ENCODE measurements at regions not wholly inside any gene's neighbourhood (a gene's known extent, or its start where the extent isn't known, plus 50 kb on each side); places are given as distances from the start of the nearest gene placed in this dataset.

DNA sequence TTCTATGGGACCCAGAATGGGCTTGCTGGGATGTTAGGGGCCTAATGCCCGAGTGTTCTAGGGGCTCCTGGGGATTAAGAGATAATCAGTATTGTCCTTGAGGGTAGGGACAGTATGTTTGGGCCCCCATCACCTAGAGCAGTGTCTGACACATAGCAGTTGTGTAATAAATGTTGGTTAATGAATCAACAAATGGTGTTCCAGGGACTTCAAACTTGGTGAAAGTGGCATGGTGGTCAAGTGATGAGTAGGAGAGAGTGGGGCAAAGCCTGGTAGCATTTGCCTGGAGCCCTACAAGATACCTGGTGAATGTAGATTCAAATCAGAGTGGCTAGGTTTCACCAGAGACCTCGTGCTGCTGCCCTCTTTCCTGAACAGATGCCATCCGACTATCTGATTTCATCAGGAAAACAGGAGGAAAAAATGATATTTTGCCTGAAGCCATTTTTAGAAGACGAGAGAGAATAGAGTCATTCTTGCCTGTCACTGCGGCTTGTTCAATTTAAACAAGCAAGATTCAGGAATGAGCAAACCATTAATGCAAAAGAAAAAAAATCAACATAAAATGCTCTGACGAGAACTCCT, 117.3 kb downstream of the RPL22L1 start:
- no peak for DNase-seq (ENCODE audit: low read depth)

DNA sequence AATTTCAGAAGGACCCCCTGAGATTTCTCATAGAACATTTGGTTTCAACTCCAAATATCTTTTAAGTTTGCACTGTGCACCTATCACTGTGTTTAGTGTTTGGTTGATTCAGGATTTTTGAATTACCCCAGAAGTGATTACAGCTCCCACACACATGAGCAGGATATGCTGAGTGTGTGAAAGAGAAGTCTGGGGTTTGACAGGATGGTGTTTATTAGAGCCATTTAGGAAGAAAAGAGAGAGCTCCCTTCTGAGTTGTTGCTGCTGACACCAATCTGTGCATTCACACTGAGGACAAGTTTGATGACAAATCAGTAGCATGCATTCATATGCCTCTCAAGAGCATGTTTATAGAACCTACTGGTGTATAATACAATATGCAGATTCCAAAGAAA, 118.1 kb downstream of the RPL22L1 start:
- DNase-seq (ENCODE audit: low read depth): no peak

GRCh38 chr3:170751083-170751898, 118.7 kb downstream of the RPL22L1 start:
- no peak for DNase-seq (ENCODE audit: low read depth)

DNA sequence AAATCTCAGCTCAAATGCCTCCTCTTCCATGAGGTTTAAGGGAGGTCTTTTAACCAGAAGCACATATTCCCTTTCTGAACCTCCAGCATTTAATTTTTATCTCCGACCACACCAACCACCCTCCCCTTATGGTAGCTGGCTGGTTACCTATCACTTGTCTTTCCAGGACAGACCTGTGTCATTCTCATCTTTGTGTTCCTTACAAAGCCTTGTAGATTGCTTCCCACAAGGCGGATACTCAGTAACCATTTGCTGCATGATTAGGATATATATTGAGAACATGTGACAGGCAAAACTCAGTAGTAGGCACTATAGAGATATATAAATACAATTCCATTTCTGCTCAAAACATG, 119.5 kb downstream of the RPL22L1 start:
- DNase-seq (ENCODE audit: low read depth): no peak

- no peak for DNase-seq (ENCODE audit: low read depth)
Observed at GRCh38 chr3:170749765-170750477, 120.1 kb downstream of the RPL22L1 start.

GRCh38 chr3:170749185-170749584, 120.8 kb downstream of the RPL22L1 start:
- no peak for DNase-seq (ENCODE audit: low read depth)

DNA sequence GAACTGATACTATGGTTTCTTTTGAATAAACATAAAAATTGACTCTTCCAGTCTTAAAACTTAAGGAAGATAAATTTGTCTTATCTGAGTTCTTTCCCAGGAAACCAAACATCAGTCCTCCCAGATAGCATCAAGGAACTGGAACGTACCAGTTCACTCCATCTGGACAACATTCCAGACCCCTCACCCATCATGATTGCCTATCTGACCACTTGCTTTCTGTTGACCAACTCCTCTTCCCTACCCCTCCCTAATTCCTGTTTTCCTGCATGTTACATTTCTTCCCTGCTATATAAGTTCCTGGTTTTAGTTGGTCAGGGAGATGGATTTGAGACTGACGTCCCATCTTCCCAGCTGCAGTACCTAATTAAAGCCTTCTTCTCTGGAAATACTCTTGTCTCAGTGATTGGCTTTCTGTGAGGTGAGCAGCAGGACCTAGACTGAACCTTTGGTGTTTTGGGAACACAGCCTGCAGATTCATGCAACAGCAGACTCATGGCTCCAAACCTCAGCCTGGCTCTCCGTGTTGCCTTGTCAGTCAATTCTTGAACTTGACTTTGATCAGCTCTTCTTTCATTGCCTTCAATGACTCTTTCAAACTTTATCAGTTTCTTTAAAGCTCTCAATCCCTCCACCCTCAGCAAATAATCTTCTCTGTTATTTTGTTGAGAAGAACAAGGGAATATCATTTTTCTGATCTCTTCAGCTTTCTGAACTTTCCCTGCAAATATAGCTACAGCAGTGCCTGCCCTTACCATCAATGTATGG, 123.6 kb downstream of the RPL22L1 start:
- no peak for DNase-seq (ENCODE audit: low read depth)

GRCh38 chr3:170745211-170745718, 124.7 kb downstream of the RPL22L1 start:
- no peak for DNase-seq (ENCODE audit: low read depth)

- no peak for DNase-seq (ENCODE audit: low read depth)
Observed at GRCh38 chr3:170741756-170742529, 128.1 kb downstream of the RPL22L1 start.

- DNase-seq (ENCODE audit: low read depth): no peak
Observed at GRCh38 chr3:170740726-170741591, 129.0 kb downstream of the RPL22L1 start.

- DNase-seq (ENCODE audit: low read depth): no peak
Observed at GRCh38 chr3:170740285-170740684, 129.7 kb downstream of the RPL22L1 start.

GRCh38 chr3:170739410-170739809, 130.6 kb downstream of the RPL22L1 start:
- no peak for DNase-seq (ENCODE audit: low read depth)

DNA sequence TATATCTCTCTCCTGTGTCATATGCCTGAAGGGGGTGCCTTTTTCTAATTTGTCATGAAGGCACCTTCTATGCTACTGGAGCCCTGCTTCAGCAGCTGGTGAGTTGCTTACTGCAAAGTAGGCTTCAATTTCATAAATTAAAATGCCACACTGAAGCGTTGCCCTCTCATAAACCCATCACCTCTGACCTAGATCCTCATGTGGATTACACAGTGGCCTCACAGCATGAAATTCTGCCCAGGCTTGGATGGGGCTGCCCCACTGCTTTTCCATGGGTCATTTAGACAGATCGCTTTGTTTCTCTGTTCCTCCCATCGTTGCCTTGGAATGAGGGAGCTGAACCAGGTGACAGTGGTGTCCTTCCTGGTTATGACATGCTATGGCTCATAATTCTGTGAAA, 131.2 kb downstream of the RPL22L1 start:
- no peak for DNase-seq (ENCODE audit: low read depth)

- DNase-seq (ENCODE audit: low read depth): no peak
Observed at GRCh38 chr3:170737498-170738162, 132.4 kb downstream of the RPL22L1 start.

- DNase-seq (ENCODE audit: low read depth): no peak
Observed at GRCh38 chr3:170735821-170736220, 134.2 kb downstream of the RPL22L1 start.

- DNase-seq (ENCODE audit: low read depth): no peak
Observed at GRCh38 chr3:170734735-170735065, 135.3 kb downstream of the RPL22L1 start.

GRCh38 chr3:170734043-170734734, 135.8 kb downstream of the RPL22L1 start:
- no peak for DNase-seq (ENCODE audit: low read depth)

- DNase-seq (ENCODE audit: low read depth): no peak
Observed at GRCh38 chr3:170732660-170733245, 137.2 kb downstream of the RPL22L1 start.

DNA sequence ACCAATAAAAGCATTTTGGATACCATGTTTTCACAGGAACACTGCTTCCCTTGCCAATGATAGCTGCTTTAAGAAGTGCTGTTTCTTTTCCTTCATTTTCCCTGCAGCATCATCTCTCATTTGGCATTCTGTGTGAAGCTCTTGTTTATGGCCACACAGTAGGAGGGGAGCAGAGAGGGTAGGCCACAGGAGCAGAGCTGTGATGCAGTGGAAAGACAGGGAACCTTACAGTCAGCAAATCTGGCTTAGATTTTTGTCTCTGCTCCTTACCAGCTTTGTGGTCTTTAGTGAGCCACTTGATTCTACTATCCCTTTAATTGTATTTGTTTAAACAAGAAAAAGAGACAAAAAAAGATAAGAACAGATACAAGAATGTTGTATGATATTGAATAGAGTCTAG, 138.7 kb downstream of the RPL22L1 start:
- no peak for DNase-seq (ENCODE audit: low read depth)
